GM12878 (cell line): ENCODE measurements at regions not wholly inside any gene's neighbourhood (a gene's known extent, or its start where the extent isn't known, plus 50 kb on each side); places are given as distances from the start of the nearest gene placed in this dataset.

Source experiments
- ATAC-seq: fragments of 200-7000 bp; cut with Tn5 transposase; 3 replicates; pipeline ENCODE4 v1.9.1; 2020; ENCODE audit warnings: mild to moderate bottlenecking, moderate library complexity
- BruUV-seq: library from RNA; stranded (reverse); fragments of 400-500 nt; replicated peaks from 2 replicates; lab custom pipeline; 2021; lab: Mats Ljungman, UMichigan
- CTCF ChIA-PET: fragments of 300-600 bp; sonication (Branson Sonifier 250); formaldehyde crosslinking; extraction: SDS; loops from one replicate; lab custom pipeline; 2021; ENCODE audit warnings: inconsistent platforms; lab: Yijun Ruan, JAX
- POLR2A ChIA-PET: fragments of 350-600 bp; formaldehyde crosslinking; extraction: SDS; loops from one replicate; lab custom pipeline; 2021; ENCODE audit warnings: inconsistent platforms; lab: Charles Lee
- RAD21 ChIA-PET: fragments of 300-600 bp; sonication (Branson Sonifier 250); formaldehyde crosslinking; loops from one replicate; lab custom pipeline; 2023; ENCODE audit warnings: antibody characterized with exemption; ENCODE audit not compliant: unreplicated experiment; lab: Charles Lee
- SMC1A ChIA-PET: fragments of 300-600 bp; sonication (Branson Sonifier 250); formaldehyde crosslinking; loops from one replicate; lab custom pipeline; 2023; ENCODE audit not compliant: unreplicated experiment, uncharacterized antibody; lab: Charles Lee
- DNase-seq: peaks from one replicate; pipeline ENCODE4 v3.0.0-alpha.2; 2011; ENCODE audit warnings: low read depth, low spot score
- FAIRE-seq: peaks from 3 replicates; lab custom pipeline; 2011; peaks lifted over from hg19 to GRCh38; lab: Jason Lieb, UNC
- H2AFZ ChIP-seq: 2 replicates; pipeline ENCODE4 v1.6.0; 2011; ENCODE audit warnings: low read depth, low read length, control low read depth; ENCODE audit not compliant: control insufficient read depth
- H3K27ac ChIP-seq: 2 replicates; pipeline ENCODE4 v1.5.1; 2011; ENCODE audit warnings: control low read depth; ENCODE audit not compliant: control insufficient read depth, insufficient read depth
- H3K27me3 ChIP-seq, 2 experiments: replicated peaks in 1 of 2; 2 replicates each; pipeline versions ENCODE4 v1.6.0 to v1.6.1; 2011; ENCODE audit warnings: low read length in 1 of 2; ENCODE audit not compliant: control insufficient read depth in 2 of 2, insufficient read depth in 2 of 2
- H3K36me3 ChIP-seq, 2 experiments: 2 replicates each; pipeline ENCODE4 v1.5.1; 2011; ENCODE audit warnings: low read length in 1 of 2; ENCODE audit not compliant: control insufficient read depth in 2 of 2, insufficient read depth in 2 of 2
- H3K4me1 ChIP-seq: 2 replicates; pipeline ENCODE4 v1.6.1; 2011; ENCODE audit warnings: mild to moderate bottlenecking, low read length, moderate library complexity, mixed read lengths; ENCODE audit not compliant: control insufficient read depth, insufficient read depth
- H3K4me2 ChIP-seq: 2 replicates; pipeline ENCODE4 v1.6.0; 2011; ENCODE audit warnings: control low read depth; ENCODE audit not compliant: control insufficient read depth, insufficient read depth
- H3K4me3 ChIP-seq: fragments of 200-600 bp; sonication (generic); 2 replicates; pipeline ENCODE4 v1.5.1; 2016
- H3K79me2 ChIP-seq: 2 replicates; pipeline ENCODE4 v1.6.0; 2011; ENCODE audit warnings: low read length; ENCODE audit not compliant: control insufficient read depth, insufficient read depth
- H3K9ac ChIP-seq: 2 replicates; pipeline ENCODE4 v1.8.0; 2011; ENCODE audit warnings: low read length, control low read depth, mixed read lengths; ENCODE audit not compliant: control insufficient read depth, insufficient read depth
- H3K9me3 ChIP-seq: replicated peaks from 3 replicates; pipeline ENCODE4 v1.5.1; 2011; ENCODE audit warnings: mild to moderate bottlenecking, low read length; ENCODE audit not compliant: control insufficient read depth, insufficient read depth
- H4K20me1 ChIP-seq: 2 replicates; pipeline ENCODE4 v1.6.0; 2011; ENCODE audit not compliant: control insufficient read depth, insufficient read depth
- CBX3 ChIP-seq: fragments of 200-600 bp; sonication (generic); IDR thresholded peaks from 2 replicates; pipeline ENCODE4 v1.6.1; 2016; ENCODE audit warnings: low read depth, borderline replicate concordance
- CHD1 ChIP-seq: IDR thresholded peaks from 2 replicates; pipeline ENCODE4 v1.6.1; 2012; ENCODE audit warnings: low read depth, low read length, improper control_type of control experiment
- LARP7 ChIP-seq: fragments of 450-650 bp; IDR thresholded peaks from 2 replicates; pipeline ENCODE4 v1.6.1; 2017; ENCODE audit warnings: mild to moderate bottlenecking
- MXI1 ChIP-seq: fragments of 150-350 bp; IDR thresholded peaks from 2 replicates; pipeline ENCODE4 v1.6.1; 2011; ENCODE audit warnings: low read depth, mild to moderate bottlenecking, inconsistent platforms, low read length, improper control_type of control experiment
- POU2F2 ChIP-seq: IDR thresholded peaks from 3 replicates; pipeline ENCODE4 v1.6.1; 2011; ENCODE audit warnings: low read depth, mild to moderate bottlenecking, low read length, borderline replicate concordance
- TAF1 ChIP-seq: IDR thresholded peaks from 2 replicates; pipeline ENCODE4 v1.6.1; 2011; ENCODE audit warnings: mild to moderate bottlenecking, low read depth, low read length, borderline replicate concordance
- TARDBP ChIP-seq: IDR thresholded peaks from 2 replicates; pipeline ENCODE4 v1.6.1; 2016; ENCODE audit warnings: borderline replicate concordance
- WGBS: methylation state at CpG from one replicate; pipeline ENCODE4 v1.1.6; 2016; ENCODE audit warnings: low lambda C conversion rate; ENCODE audit not compliant: insufficient replicate concordance, insufficient coverage; ENCODE audit errors: missing lambda C conversion rate; 5-methylcytosine and 5-hydroxymethylcytosine counted together
- in situ Hi-C: fragments of 300-500 bp; cut with MboI; formaldehyde crosslinking; loops from 9 replicates; pipeline ENCODE4 v1.14.3; 2018; ENCODE audit warnings: mixed read lengths
- intact Hi-C: fragments of 100-400 bp; cut with micrococcal nuclease; formaldehyde crosslinking; loops from one replicate; pipeline ENCODE4 v1.14.2; 2022; ENCODE audit not compliant: unreplicated experiment
- TF ChIP-seq, protein P1 (sequence below), 3 experiments: IDR thresholded peaks in 2 of 3; conservative IDR thresholded peaks in 1 of 3; 2 replicates each; pipeline ENCODE4 v1.5.1; 2011; ENCODE audit warnings: low read depth in 3 of 3, low read length in 3 of 3, mild to moderate bottlenecking in 3 of 3, control low read depth in 2 of 3, moderate library complexity in 2 of 3, inconsistent platforms in 1 of 3, mixed read lengths in 1 of 3; ENCODE audit not compliant: control insufficient read depth in 2 of 3, insufficient read depth in 1 of 3; ENCODE audit errors: extremely low read depth in 1 of 3
- TF ChIP-seq, protein P2 (sequence below): IDR thresholded peaks from 2 replicates; pipeline ENCODE4 v1.6.1; 2011; ENCODE audit warnings: borderline replicate concordance, low read depth, mild to moderate bottlenecking, moderate library complexity, mixed read lengths, low read length; ENCODE audit not compliant: insufficient read depth; ENCODE audit errors: extremely low read length

GRCh38 chr5:176711883-176712282 lies 64.6 kb downstream of the TSPAN17 start:
- DNase-seq (no peak), ATAC-seq (no peak), FAIRE-seq (no peak)
- Histone ChIP-seq H2AFZ (no peak overlapping the region), H3K9me3 (no peaks in the 10 kb centered on the region), H3K9ac (no peak overlapping the region), H3K27me3 (peaks cover 0 to 5% of the 10 kb centered on the region in 2 experiments; a peak in 2 of 4 replicates), H4K20me1 (no peaks in the 10 kb centered on the region), H3K4me1 (no peaks in the 10 kb centered on the region), H3K4me3 (no peak overlapping the region), H3K36me3 (no peaks in the 10 kb centered on the region), H3K27ac (no peak overlapping the region), H3K4me2 (no peak overlapping the region), H3K79me2 (no peaks in the 10 kb centered on the region)
- ChIA-PET CTCF (no interaction called here), POLR2A (no interaction called here), RAD21 (no interaction called here), SMC1A (no interaction called here)
- 29% methylated on average over 7 of the region's 7 CpGs for WGBS
- intact Hi-C loops = no loop called here
- no TSS peak for BruUV-seq
- in situ Hi-C loops = no loop called here
- no peak for TF ChIP-seq TAF1
- no peak for TF ChIP-seq TARDBP
- TF ChIP-seq LARP7 = no peak

- Histone ChIP-seq H3K4me3 (no peak overlapping the region), H3K27me3 (peaks cover 2 to 5% of the 10 kb centered on the region in 2 experiments; a peak in 2 of 4 replicates), H3K9ac (no peak overlapping the region), H2AFZ (no peak overlapping the region), H3K9me3 (no peaks in the 10 kb centered on the region), H3K4me1 (no peaks in the 10 kb centered on the region), H4K20me1 (no peaks in the 10 kb centered on the region), H3K4me2 (no peak overlapping the region), H3K36me3 (no peaks in the 10 kb centered on the region), H3K79me2 (no peaks in the 10 kb centered on the region), H3K27ac (no peak overlapping the region)
- ATAC-seq (no peak), FAIRE-seq (no peak), DNase-seq (no peak)
- WGBS = 17% methylated on average over 17 of the region's 17 CpGs
- ChIA-PET CTCF (no interaction called here), POLR2A (no interaction called here), RAD21 (no interaction called here), SMC1A (no interaction called here)
- BruUV-seq = no TSS peak
- in situ Hi-C loops (no loop called here), intact Hi-C loops (no loop called here)
- TF ChIP-seq, protein P1, sequence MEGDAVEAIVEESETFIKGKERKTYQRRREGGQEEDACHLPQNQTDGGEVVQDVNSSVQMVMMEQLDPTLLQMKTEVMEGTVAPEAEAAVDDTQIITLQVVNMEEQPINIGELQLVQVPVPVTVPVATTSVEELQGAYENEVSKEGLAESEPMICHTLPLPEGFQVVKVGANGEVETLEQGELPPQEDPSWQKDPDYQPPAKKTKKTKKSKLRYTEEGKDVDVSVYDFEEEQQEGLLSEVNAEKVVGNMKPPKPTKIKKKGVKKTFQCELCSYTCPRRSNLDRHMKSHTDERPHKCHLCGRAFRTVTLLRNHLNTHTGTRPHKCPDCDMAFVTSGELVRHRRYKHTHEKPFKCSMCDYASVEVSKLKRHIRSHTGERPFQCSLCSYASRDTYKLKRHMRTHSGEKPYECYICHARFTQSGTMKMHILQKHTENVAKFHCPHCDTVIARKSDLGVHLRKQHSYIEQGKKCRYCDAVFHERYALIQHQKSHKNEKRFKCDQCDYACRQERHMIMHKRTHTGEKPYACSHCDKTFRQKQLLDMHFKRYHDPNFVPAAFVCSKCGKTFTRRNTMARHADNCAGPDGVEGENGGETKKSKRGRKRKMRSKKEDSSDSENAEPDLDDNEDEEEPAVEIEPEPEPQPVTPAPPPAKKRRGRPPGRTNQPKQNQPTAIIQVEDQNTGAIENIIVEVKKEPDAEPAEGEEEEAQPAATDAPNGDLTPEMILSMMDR (IDR thresholded peaks at IDR 0.05 in 2 of 3, conservative IDR thresholded peaks at IDR 0.05 in 1 of 3; ENCODE audit: control insufficient read depth in 2 of 3, extremely low read depth in 1 of 3, insufficient read depth in 1 of 3, low read depth in 3 of 3, low read length in 3 of 3) = no peak
- no peak for TF ChIP-seq CHD1
- TF ChIP-seq POU2F2 = no peak
- TF ChIP-seq, protein P2, sequence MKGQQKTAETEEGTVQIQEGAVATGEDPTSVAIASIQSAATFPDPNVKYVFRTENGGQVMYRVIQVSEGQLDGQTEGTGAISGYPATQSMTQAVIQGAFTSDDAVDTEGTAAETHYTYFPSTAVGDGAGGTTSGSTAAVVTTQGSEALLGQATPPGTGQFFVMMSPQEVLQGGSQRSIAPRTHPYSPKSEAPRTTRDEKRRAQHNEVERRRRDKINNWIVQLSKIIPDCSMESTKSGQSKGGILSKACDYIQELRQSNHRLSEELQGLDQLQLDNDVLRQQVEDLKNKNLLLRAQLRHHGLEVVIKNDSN = no peak
- TF ChIP-seq MXI1 = no peak
- TF ChIP-seq CBX3 = no peak
Observed at GRCh38 chr5:176712546-176713304, 65.4 kb downstream of the TSPAN17 start.
